IMR-90 (cell line): ENCODE measurements at regions not wholly inside any gene's neighbourhood (a gene's known extent, or its start where the extent isn't known, plus 50 kb on each side); places are given as distances from the start of the nearest gene placed in this dataset.

ENCODE experiments used
- CEBPB ChIP-seq: IDR thresholded peaks from 2 replicates; pipeline ENCODE4 v1.6.1; 2012; ENCODE audit warnings: low read depth, low read length, improper control_type of control experiment
- CTCF ChIP-seq: conservative IDR thresholded peaks from 2 replicates; pipeline ENCODE4 v1.5.1; 2012; ENCODE audit warnings: mild to moderate bottlenecking, low read depth, low read length, improper control_type of control experiment
- POLR2A ChIP-seq: IDR thresholded peaks from 2 replicates; pipeline ENCODE4 v1.6.1; 2012; ENCODE audit warnings: mild to moderate bottlenecking, low read depth, low read length

- TF ChIP-seq POLR2A (no peak), CEBPB (no peak), CTCF (no peak)
These were observed 53.3 kb upstream of the DCC start for GRCh38 chr18:52286675-52287074.
